HEK293 (cell line): ENCODE measurements at regions not wholly inside any gene's neighbourhood (a gene's known extent, or its start where the extent isn't known, plus 50 kb on each side); places are given as distances from the start of the nearest gene placed in this dataset.

Experiments used
- CTCF ChIP-seq: fragments of 450-650 bp; formaldehyde crosslinking; IDR thresholded peaks from 2 replicates; pipeline ENCODE4 v1.5.1; 2016; ENCODE audit warnings: missing biosample characterization, missing genetic modification characterization
- PATZ1 ChIP-seq: fragments of 450-650 bp; formaldehyde crosslinking; IDR thresholded peaks from 2 replicates; pipeline ENCODE4 v1.5.1; 2016; ENCODE audit warnings: missing biosample characterization, missing genetic modification characterization
- ZEB2 ChIP-seq: fragments of 450-650 bp; formaldehyde crosslinking; IDR thresholded peaks from 2 replicates; pipeline ENCODE4 v1.5.1; 2016; ENCODE audit warnings: missing biosample characterization, missing genetic modification characterization
- ZNF174 ChIP-seq: fragments of 450-650 bp; formaldehyde crosslinking; IDR thresholded peaks from 2 replicates; pipeline ENCODE4 v1.5.0; 2017; ENCODE audit warnings: missing biosample characterization, mild to moderate bottlenecking, missing genetic modification characterization
- ZNF24 ChIP-seq: fragments of 450-650 bp; formaldehyde crosslinking; IDR thresholded peaks from 2 replicates; pipeline ENCODE4 v1.5.1; 2016; ENCODE audit warnings: missing biosample characterization, missing genetic modification characterization
- ZNF830 ChIP-seq: fragments of 450-650 bp; IDR thresholded peaks from 2 replicates; pipeline ENCODE4 v1.5.0; 2018; ENCODE audit warnings: missing biosample characterization, missing genetic modification characterization, low read depth, mild to moderate bottlenecking, moderate library complexity
- TF ChIP-seq, protein P1 (sequence below): fragments of 450-650 bp; formaldehyde crosslinking; IDR thresholded peaks from 2 replicates; pipeline ENCODE4 v1.5.1; 2016; ENCODE audit warnings: missing biosample characterization, missing genetic modification characterization
- TF ChIP-seq, protein P2 (sequence below): fragments of 450-650 bp; formaldehyde crosslinking; IDR thresholded peaks from 2 replicates; pipeline ENCODE4 v1.5.1; 2017; ENCODE audit warnings: missing biosample characterization, missing genetic modification characterization

DNA sequence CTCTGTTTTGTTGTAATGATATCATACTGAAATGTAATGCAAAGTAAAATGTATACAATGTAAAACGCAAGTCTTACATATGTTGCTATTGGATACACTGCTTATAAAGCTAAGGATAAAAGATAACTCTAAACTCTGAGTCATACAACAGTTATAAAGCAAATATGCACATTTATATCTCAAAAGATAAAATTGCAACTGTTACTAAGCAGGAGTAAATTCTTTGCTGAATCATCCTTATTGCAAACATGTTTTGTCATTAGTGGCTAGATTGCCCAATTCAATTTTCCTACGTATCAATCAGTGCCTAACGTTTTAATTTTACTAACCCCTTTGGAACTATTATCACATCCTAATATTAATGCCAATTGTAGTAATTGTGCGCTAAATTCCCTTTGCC lies 762.9 kb downstream of the LTN1 start:
- TF ChIP-seq, protein P1, sequence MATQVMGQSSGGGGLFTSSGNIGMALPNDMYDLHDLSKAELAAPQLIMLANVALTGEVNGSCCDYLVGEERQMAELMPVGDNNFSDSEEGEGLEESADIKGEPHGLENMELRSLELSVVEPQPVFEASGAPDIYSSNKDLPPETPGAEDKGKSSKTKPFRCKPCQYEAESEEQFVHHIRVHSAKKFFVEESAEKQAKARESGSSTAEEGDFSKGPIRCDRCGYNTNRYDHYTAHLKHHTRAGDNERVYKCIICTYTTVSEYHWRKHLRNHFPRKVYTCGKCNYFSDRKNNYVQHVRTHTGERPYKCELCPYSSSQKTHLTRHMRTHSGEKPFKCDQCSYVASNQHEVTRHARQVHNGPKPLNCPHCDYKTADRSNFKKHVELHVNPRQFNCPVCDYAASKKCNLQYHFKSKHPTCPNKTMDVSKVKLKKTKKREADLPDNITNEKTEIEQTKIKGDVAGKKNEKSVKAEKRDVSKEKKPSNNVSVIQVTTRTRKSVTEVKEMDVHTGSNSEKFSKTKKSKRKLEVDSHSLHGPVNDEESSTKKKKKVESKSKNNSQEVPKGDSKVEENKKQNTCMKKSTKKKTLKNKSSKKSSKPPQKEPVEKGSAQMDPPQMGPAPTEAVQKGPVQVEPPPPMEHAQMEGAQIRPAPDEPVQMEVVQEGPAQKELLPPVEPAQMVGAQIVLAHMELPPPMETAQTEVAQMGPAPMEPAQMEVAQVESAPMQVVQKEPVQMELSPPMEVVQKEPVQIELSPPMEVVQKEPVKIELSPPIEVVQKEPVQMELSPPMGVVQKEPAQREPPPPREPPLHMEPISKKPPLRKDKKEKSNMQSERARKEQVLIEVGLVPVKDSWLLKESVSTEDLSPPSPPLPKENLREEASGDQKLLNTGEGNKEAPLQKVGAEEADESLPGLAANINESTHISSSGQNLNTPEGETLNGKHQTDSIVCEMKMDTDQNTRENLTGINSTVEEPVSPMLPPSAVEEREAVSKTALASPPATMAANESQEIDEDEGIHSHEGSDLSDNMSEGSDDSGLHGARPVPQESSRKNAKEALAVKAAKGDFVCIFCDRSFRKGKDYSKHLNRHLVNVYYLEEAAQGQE (tag by site-specific recombination) = no peak
- TF ChIP-seq PATZ1 (tag by site-specific recombination) = no peak
- TF ChIP-seq ZEB2 = no peak
- no peak for TF ChIP-seq CTCF
- TF ChIP-seq, protein P2, sequence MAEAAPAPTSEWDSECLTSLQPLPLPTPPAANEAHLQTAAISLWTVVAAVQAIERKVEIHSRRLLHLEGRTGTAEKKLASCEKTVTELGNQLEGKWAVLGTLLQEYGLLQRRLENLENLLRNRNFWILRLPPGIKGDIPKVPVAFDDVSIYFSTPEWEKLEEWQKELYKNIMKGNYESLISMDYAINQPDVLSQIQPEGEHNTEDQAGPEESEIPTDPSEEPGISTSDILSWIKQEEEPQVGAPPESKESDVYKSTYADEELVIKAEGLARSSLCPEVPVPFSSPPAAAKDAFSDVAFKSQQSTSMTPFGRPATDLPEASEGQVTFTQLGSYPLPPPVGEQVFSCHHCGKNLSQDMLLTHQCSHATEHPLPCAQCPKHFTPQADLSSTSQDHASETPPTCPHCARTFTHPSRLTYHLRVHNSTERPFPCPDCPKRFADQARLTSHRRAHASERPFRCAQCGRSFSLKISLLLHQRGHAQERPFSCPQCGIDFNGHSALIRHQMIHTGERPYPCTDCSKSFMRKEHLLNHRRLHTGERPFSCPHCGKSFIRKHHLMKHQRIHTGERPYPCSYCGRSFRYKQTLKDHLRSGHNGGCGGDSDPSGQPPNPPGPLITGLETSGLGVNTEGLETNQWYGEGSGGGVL = no peak
- no peak for TF ChIP-seq ZNF830 (tag by site-specific recombination)
- no peak for TF ChIP-seq ZNF24 (tag by site-specific recombination)
- no peak for TF ChIP-seq ZNF174 (tag by site-specific recombination)
